Transverse colon (tissue), 4 donors: ENCODE measurements at regions not wholly inside any gene's neighbourhood (a gene's known extent, or its start where the extent isn't known, plus 50 kb on each side); places are given as distances from the start of the nearest gene placed in this dataset.

Experiments
- DNase-seq: peaks from one replicate; pipeline ENCODE4 v3.0.0-alpha.2; 2019
- H3K27ac ChIP-seq, 4 donors: fragments of 200-600 bp; sonication (generic); 2 replicates each; pipeline ENCODE4 v1.5.1; 2016 to 2018; ENCODE audit warnings: inconsistent platforms in 4 of 4
- H3K27me3 ChIP-seq: fragments of 200-600 bp; sonication (generic); 2 replicates; pipeline ENCODE4 v1.5.1; 2017; ENCODE audit warnings: inconsistent platforms
- H3K36me3 ChIP-seq, 4 donors: fragments of 200-600 bp; sonication (generic); 2 replicates each; pipeline ENCODE4 v1.5.1; 2017 to 2019; ENCODE audit warnings: inconsistent platforms in 4 of 4
- H3K4me1 ChIP-seq, 4 donors: fragments of 200-600 bp; sonication (generic); 2 replicates each; pipeline ENCODE4 v1.5.1; 2017 to 2020; ENCODE audit warnings: inconsistent platforms in 4 of 4
- H3K4me3 ChIP-seq, 4 donors: fragments of 200-600 bp; sonication (generic); 1 replicate in 1 of 4; 2 replicates in 3 of 4; pipeline versions ENCODE4 v1.5.1 to v1.6.1; 2017 to 2019; ENCODE audit warnings: inconsistent platforms in 4 of 4
- H3K9me3 ChIP-seq, 2 donors: fragments of 200-600 bp; sonication (generic); 2 replicates each; pipeline ENCODE4 v1.5.1; 2017 to 2019; ENCODE audit warnings: inconsistent platforms in 2 of 2
- EP300 ChIP-seq: sonication (generic); formaldehyde crosslinking; IDR thresholded peaks from one replicate; pipeline ENCODE4 v1.6.1; 2017; ENCODE audit warnings: antibody characterized with exemption, low read depth
- POLR2A ChIP-seq: fragments of 450-650 bp; IDR thresholded peaks from one replicate; pipeline ENCODE4 v1.6.1; 2016; ENCODE audit warnings: antibody characterized with exemption, mild to moderate bottlenecking, moderate library complexity
- POLR2AphosphoS5 ChIP-seq, 3 donors: sonication (generic); formaldehyde crosslinking; IDR thresholded peaks; one replicate each; pipeline ENCODE4 v1.6.1; 2016; ENCODE audit warnings: antibody characterized with exemption in 3 of 3
- WGBS, 2 donors: methylation state at CpG; one replicate each; pipeline ENCODE4 v1.1.5; 2018; ENCODE audit warnings: low coverage in 1 of 2; 5-methylcytosine and 5-hydroxymethylcytosine counted together
- in situ Hi-C, 4 donors: fragments of 200-750 bp; cut with MboI; loops; one replicate each; pipeline versions ENCODE4 v1.15.0 to v1.15.1; 2017; ENCODE audit warnings: low sequenced_read_pairs in 3 of 4, low pct_ligation_motif_present in 1 of 4, low pct_unique_long_range_greater_than_20kb in 1 of 4
- intact Hi-C: fragments of 100-400 bp; cut with DNase I; formaldehyde crosslinking; loops from one replicate; pipeline ENCODE4 v1.15.1; 2023; ENCODE audit warnings: low total_unique reads
- TF ChIP-seq, protein P1 (sequence below), 5 experiments: fragments of 200-600 bp in 3 of 5; fragments of 450-650 bp in 2 of 5; sonication (generic) in 3 of 5; IDR thresholded peaks; 1 replicate in 2 of 5; 2 replicates in 3 of 5; pipeline ENCODE4 v1.5.1; 2016 to 2017; ENCODE audit warnings: antibody characterized with exemption in 5 of 5, inconsistent platforms in 3 of 5, mild to moderate bottlenecking in 2 of 5, moderate library complexity in 1 of 5

- 83 to 84% methylated on average over 1 to 4 of the region's 4 CpGs for WGBS, 2 donors
- Histone ChIP-seq H3K4me3 (no peak overlapping the region), H3K27ac (no peak overlapping the region), H3K4me1 (no peaks in the 10 kb centered on the region), H3K27me3 (no peaks in the 10 kb centered on the region), H3K36me3 (no peaks in the 10 kb centered on the region), H3K9me3 (no peaks in the 10 kb centered on the region)
- TF ChIP-seq, protein P1, sequence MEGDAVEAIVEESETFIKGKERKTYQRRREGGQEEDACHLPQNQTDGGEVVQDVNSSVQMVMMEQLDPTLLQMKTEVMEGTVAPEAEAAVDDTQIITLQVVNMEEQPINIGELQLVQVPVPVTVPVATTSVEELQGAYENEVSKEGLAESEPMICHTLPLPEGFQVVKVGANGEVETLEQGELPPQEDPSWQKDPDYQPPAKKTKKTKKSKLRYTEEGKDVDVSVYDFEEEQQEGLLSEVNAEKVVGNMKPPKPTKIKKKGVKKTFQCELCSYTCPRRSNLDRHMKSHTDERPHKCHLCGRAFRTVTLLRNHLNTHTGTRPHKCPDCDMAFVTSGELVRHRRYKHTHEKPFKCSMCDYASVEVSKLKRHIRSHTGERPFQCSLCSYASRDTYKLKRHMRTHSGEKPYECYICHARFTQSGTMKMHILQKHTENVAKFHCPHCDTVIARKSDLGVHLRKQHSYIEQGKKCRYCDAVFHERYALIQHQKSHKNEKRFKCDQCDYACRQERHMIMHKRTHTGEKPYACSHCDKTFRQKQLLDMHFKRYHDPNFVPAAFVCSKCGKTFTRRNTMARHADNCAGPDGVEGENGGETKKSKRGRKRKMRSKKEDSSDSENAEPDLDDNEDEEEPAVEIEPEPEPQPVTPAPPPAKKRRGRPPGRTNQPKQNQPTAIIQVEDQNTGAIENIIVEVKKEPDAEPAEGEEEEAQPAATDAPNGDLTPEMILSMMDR (IDR thresholded peaks at IDR 0.05), result no peak
- TF ChIP-seq POLR2AphosphoS5 (IDR thresholded peaks at IDR 0.05), result no peak
- no peak for TF ChIP-seq POLR2A
- TF ChIP-seq EP300, result no peak
- DNase-seq, result no peak
- in situ Hi-C loops (no loop called here), intact Hi-C loops (no loop called here)
These were observed 515.5 kb downstream of the ZNF385D start for GRCh38 chr3:21235491-21235890.

GRCh38 chr3:21234933-21235332 lies 516.1 kb downstream of the ZNF385D start:
- H3K4me3 ChIP-seq, result no peak overlapping the region
- H3K27me3 ChIP-seq, result no peaks in the 10 kb centered on the region
- intact Hi-C loops (no loop called here), in situ Hi-C loops (no loop called here)
- TF ChIP-seq POLR2AphosphoS5 (IDR thresholded peaks at IDR 0.05) (no peak), EP300 (no peak), POLR2A (no peak)
- TF ChIP-seq, protein P1 (IDR thresholded peaks at IDR 0.05), result no peak
- DNase-seq, result no peak
- H3K36me3 ChIP-seq, result no peaks in the 10 kb centered on the region
- H3K4me1 ChIP-seq, result no peaks in the 10 kb centered on the region
- WGBS, 2 donors, result 78 to 92% methylated on average over 1 of the region's 1 CpG
- no peak overlapping the region for H3K27ac ChIP-seq
- no peaks in the 10 kb centered on the region for H3K9me3 ChIP-seq

DNA sequence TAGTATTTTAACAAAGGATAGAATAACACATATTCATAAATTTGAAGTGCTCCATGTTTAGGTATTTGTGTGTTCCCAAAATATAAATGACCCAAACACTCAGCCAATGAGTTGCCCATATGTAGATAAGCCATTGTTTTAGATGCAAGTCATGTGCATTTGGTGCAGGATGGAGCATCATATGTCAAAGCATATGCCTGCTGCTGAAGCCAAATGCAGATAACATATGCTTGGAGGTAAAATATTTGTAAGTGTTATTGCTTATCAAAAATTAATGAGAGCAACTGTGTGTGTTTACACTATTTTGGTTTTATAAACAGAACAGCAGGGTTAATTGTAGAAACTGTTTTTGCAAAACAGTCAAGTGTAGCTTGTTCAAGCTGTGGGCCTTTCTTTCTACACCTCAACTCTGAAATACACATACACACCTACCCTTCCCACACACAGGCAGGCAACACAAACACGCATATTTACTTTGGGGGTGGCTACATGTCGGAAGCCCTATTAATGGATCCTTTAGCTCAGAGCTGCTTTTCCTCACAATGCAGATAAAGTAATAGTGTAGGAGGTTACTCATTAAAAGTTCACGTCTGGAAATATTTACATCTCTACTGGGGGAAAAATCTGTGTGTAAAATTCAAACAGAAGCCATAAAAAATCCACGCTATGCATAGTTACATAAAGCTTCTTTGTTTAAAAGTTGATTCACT lies 521.4 kb downstream of the ZNF385D start:
- Histone ChIP-seq H3K4me1 (no peaks in the 10 kb centered on the region), H3K27ac (no peak overlapping the region), H3K4me3 (no peak overlapping the region), H3K36me3 (no peaks in the 10 kb centered on the region), H3K27me3 (no peaks in the 10 kb centered on the region), H3K9me3 (no peaks in the 10 kb centered on the region)
- TF ChIP-seq EP300 (no peak), POLR2AphosphoS5 (IDR thresholded peaks at IDR 0.05) (no peak), POLR2A (no peak)
- TF ChIP-seq, protein P1 (IDR thresholded peaks at IDR 0.05), result no peak
- intact Hi-C loops (no loop called here), in situ Hi-C loops (no loop called here)
- WGBS, 2 donors, result 23 to 38% methylated on average over 3 to 4 of the region's 4 CpGs
- DNase-seq, result no peak

DNA sequence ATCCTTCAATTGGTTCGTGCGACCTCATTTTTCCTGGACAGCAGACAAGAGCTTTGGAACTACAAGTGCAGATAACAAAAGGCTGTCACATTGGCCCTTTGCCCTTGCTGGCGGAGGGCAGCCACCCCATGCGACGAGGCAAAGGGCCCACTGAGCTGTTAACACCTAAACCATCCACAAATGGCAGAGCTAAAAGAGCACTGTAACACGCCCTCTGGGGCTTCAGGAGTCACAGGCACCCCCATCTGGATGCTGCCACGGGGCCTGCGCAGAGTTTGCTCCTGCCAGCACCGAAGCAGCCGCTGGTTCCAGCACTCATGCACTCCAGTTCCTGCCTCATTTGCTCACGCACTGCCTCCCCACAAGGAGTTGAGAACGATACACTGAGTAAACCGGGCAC lies 524.9 kb downstream of the ZNF385D start:
- no peak overlapping the region for H3K27ac ChIP-seq
- intact Hi-C loops (no loop called here), in situ Hi-C loops (no loop called here)
- H3K36me3 ChIP-seq, result no peaks in the 10 kb centered on the region
- H3K4me3 ChIP-seq, result no peak overlapping the region
- no peak for DNase-seq
- no peak for TF ChIP-seq POLR2AphosphoS5 (IDR thresholded peaks at IDR 0.05)
- no peak for TF ChIP-seq POLR2A
- TF ChIP-seq, protein P1 (IDR thresholded peaks at IDR 0.05), result no peak
- TF ChIP-seq EP300, result no peak
- H3K27me3 ChIP-seq, result no peaks in the 10 kb centered on the region
- no peaks in the 10 kb centered on the region for H3K9me3 ChIP-seq
- 90% methylated on average over 13 of the region's 13 CpGs; no CpG with 5 or more reads in 1 of the 2 donors for WGBS, 2 donors
- H3K4me1 ChIP-seq, result no peaks in the 10 kb centered on the region
